ENCODE measurements at regions not wholly inside any gene's neighbourhood (a gene's known extent, or its start where the extent isn't known, plus 50 kb on each side); places are given as distances from the start of the nearest gene placed in this dataset.

- Histone ChIP-seq H3K9ac (ENCODE audit: low read depth, low read length) (no peak overlapping the region), H3K4me3 (ENCODE audit: low read depth in 1 of 2, low read length in 2 of 2) (no peak overlapping the region), H3K4me1 (ENCODE audit: insufficient read depth, low read length) (no peaks in the 10 kb centered on the region), H2AFZ (ENCODE audit: low read depth, low read length) (no peak overlapping the region), H3K79me2 (ENCODE audit: insufficient read depth, low read length) (no peaks in the 10 kb centered on the region), H3K27me3 (ENCODE audit: insufficient read depth, low read length, poor library complexity) (no peaks in the 10 kb centered on the region), H4K20me1 (ENCODE audit: insufficient read depth, low read length) (no peaks in the 10 kb centered on the region; the same call in 1 of the 2 replicates), H3K27ac (ENCODE audit: low read length) (no peak overlapping the region), H3K4me2 (ENCODE audit: insufficient read depth, low read length) (no peak overlapping the region), H3K9me3 (ENCODE audit: insufficient read depth, low read length, severe bottlenecking) (no peaks in the 10 kb centered on the region), H3K36me3 (ENCODE audit: insufficient read depth, low read length) (no peaks in the 10 kb centered on the region)
- DNase-seq (no peak), ATAC-seq (ENCODE audit: insufficient read depth, low read depth) (no peak)
- TF ChIP-seq EZH2 (IDR thresholded peaks at IDR 0.05; ENCODE audit: borderline replicate concordance, low read depth, low read length, severe bottlenecking) (no peak), CTCF (IDR thresholded peaks at IDR 0.05; ENCODE audit: borderline replicate concordance, extremely low read depth, low read length, poor library complexity, severe bottlenecking) (no peak)
Observed at GRCh38 chr14:104445086-104445485, 134.5 kb upstream of the C14orf180 start.

- ATAC-seq (ENCODE audit: insufficient read depth, low read depth) = no peak
- H3K9me3 ChIP-seq (ENCODE audit: insufficient read depth, low read length, severe bottlenecking) = no peaks in the 10 kb centered on the region
- H3K9ac ChIP-seq (ENCODE audit: low read depth, low read length) = no peak overlapping the region
- no peaks in the 10 kb centered on the region for H3K4me1 ChIP-seq (ENCODE audit: insufficient read depth, low read length)
- H3K27me3 ChIP-seq (ENCODE audit: insufficient read depth, low read length, poor library complexity) = no peaks in the 10 kb centered on the region
- no peak overlapping the region for H3K4me2 ChIP-seq (ENCODE audit: insufficient read depth, low read length)
- peak; percentile 1 for DNase-seq
- no peaks in the 10 kb centered on the region for H3K79me2 ChIP-seq (ENCODE audit: insufficient read depth, low read length)
- H4K20me1 ChIP-seq (ENCODE audit: insufficient read depth, low read length) = no peaks in the 10 kb centered on the region; the same call in 1 of the 2 replicates
- H2AFZ ChIP-seq (ENCODE audit: low read depth, low read length) = no peak overlapping the region
- TF ChIP-seq EZH2 (IDR thresholded peaks at IDR 0.05; ENCODE audit: borderline replicate concordance, low read depth, low read length, severe bottlenecking) (no peak), CTCF (IDR thresholded peaks at IDR 0.05; ENCODE audit: borderline replicate concordance, extremely low read depth, low read length, poor library complexity, severe bottlenecking) (no peak)
- H3K36me3 ChIP-seq (ENCODE audit: insufficient read depth, low read length) = no peaks in the 10 kb centered on the region
- no peak overlapping the region for H3K27ac ChIP-seq (ENCODE audit: low read length)
- H3K4me3 ChIP-seq (ENCODE audit: low read depth in 1 of 2, low read length in 2 of 2) = no peak overlapping the region
Observed at GRCh38 chr14:104445832-104446381, 133.7 kb upstream of the C14orf180 start.

- Histone ChIP-seq H3K9me3 (ENCODE audit: insufficient read depth, low read length, severe bottlenecking) (no peaks in the 10 kb centered on the region), H3K27ac (ENCODE audit: low read length) (no peak overlapping the region), H2AFZ (ENCODE audit: low read depth, low read length) (no peak overlapping the region), H3K79me2 (ENCODE audit: insufficient read depth, low read length) (no peaks in the 10 kb centered on the region), H3K4me1 (ENCODE audit: insufficient read depth, low read length) (no peaks in the 10 kb centered on the region), H3K36me3 (ENCODE audit: insufficient read depth, low read length) (no peaks in the 10 kb centered on the region), H3K4me2 (ENCODE audit: insufficient read depth, low read length) (no peak overlapping the region), H3K27me3 (ENCODE audit: insufficient read depth, low read length, poor library complexity) (no peaks in the 10 kb centered on the region), H4K20me1 (ENCODE audit: insufficient read depth, low read length) (no peaks in the 10 kb centered on the region; the same call in 1 of the 2 replicates), H3K4me3 (ENCODE audit: low read depth in 1 of 2, low read length in 2 of 2) (no peak overlapping the region), H3K9ac (ENCODE audit: low read depth, low read length) (no peak overlapping the region)
- TF ChIP-seq EZH2 (IDR thresholded peaks at IDR 0.05; ENCODE audit: borderline replicate concordance, low read depth, low read length, severe bottlenecking) (no peak), CTCF (IDR thresholded peaks at IDR 0.05; ENCODE audit: borderline replicate concordance, extremely low read depth, low read length, poor library complexity, severe bottlenecking) (no peak)
- DNase-seq (no peak), ATAC-seq (ENCODE audit: insufficient read depth, low read depth) (no peak)
Observed at GRCh38 chr14:104446611-104447010, 133.0 kb upstream of the C14orf180 start.
